ENCODE measurements at regions not wholly inside any gene's neighbourhood (a gene's known extent, or its start where the extent isn't known, plus 50 kb on each side); places are given as distances from the start of the nearest gene placed in this dataset.
A peak's percentile ranks its signal among the peaks of the same experiment; 100 is the strongest.

DNA sequence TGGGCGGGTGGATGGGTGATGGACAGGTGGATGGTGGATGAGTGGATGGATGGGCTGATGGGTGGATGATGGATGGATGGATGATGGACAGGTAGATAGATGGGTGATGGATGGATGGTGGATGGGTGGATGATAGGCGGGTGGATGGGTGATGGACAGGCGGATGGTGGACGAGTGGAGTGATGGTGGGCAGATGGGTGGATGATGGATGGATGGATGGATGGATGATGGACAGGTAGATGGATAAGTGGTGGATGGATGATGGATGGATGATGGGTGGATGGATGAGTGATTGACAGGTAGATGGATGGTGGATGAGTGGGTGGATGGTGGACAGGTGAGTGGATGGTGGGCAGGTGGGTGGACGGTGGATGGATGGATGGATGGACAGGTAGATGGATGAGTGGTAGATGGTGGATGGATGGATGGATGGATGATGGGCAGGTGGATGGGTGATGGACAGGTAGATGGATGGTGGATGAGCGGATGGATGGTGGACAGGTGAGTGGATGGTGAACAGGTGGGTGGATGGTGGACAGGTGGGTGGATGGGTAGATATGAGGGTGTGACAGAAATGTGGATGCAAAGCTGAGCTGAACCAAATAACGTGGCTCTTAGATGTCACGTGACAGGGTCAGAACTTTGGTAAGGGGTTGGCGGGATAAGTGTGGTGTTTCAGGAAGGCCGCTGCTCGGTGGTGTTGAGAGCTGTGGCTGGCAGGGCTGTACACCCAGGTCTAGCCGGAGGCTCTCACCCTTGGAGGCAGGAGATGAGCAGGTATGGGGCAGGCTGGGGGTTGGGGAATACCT is 234.3 kb upstream of the CIBAR2 start:
- intact Hi-C loops (cut with DNase I), result no loop called here
- H3K36me3 ChIP-seq, result no peaks in the 10 kb centered on the region

DNA sequence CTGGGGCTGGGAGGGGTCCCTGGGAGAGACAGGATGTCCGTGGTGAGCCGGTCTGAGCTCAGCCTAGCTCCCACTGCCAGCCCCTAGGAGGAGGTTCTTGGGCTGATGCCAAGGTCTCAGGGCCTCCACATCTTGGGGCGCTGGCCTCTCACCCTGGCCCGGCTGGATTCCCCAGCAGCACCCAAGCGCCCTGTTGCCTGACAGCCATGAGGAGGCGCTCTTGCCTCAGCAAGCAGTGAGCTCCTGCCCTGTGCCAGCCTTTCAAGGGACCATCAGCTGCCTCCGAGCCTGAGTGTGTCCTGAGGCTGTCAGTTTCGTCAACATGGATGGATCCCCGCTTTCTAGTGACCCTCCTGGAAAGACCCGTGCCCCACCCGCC is 234.9 kb upstream of the CIBAR2 start:
- Histone ChIP-seq H3K9me3 (no peaks in the 10 kb centered on the region), H3K27ac (no peak overlapping the region), H3K4me3 (no peak overlapping the region), H3K4me1 (peaks cover 31% of the 10 kb centered on the region), H3K36me3 (no peaks in the 10 kb centered on the region), H3K27me3 (no peaks in the 10 kb centered on the region)
- DNase-seq (ENCODE audit: extremely low spot score in 2 of 2), result no peak
- no peak for TF ChIP-seq POLR2A (IDR thresholded peaks at IDR 0.05)
- TF ChIP-seq, protein P1, sequence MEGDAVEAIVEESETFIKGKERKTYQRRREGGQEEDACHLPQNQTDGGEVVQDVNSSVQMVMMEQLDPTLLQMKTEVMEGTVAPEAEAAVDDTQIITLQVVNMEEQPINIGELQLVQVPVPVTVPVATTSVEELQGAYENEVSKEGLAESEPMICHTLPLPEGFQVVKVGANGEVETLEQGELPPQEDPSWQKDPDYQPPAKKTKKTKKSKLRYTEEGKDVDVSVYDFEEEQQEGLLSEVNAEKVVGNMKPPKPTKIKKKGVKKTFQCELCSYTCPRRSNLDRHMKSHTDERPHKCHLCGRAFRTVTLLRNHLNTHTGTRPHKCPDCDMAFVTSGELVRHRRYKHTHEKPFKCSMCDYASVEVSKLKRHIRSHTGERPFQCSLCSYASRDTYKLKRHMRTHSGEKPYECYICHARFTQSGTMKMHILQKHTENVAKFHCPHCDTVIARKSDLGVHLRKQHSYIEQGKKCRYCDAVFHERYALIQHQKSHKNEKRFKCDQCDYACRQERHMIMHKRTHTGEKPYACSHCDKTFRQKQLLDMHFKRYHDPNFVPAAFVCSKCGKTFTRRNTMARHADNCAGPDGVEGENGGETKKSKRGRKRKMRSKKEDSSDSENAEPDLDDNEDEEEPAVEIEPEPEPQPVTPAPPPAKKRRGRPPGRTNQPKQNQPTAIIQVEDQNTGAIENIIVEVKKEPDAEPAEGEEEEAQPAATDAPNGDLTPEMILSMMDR (IDR thresholded peaks at IDR 0.05), result peak in 2 of 3 experiments; percentile 7 to 18
- intact Hi-C loops (cut with DNase I), result no loop called here

More for the DNA sequence above, 234.3 kb upstream of the CIBAR2 start:
- no peak overlapping the region for H3K4me3 ChIP-seq
- TF ChIP-seq POLR2A (IDR thresholded peaks at IDR 0.05), result no peak
- TF ChIP-seq POLR2AphosphoS5 (IDR thresholded peaks at IDR 0.05; ENCODE audit: insufficient read depth in 1 of 2, low read depth in 1 of 2), result no peak
- TF ChIP-seq, protein P1 (IDR thresholded peaks at IDR 0.05), result no peak
- peaks cover 25% of the 10 kb centered on the region for H3K4me1 ChIP-seq
- H3K27me3 ChIP-seq, result no peaks in the 10 kb centered on the region
- no peaks in the 10 kb centered on the region for H3K9me3 ChIP-seq
- DNase-seq (ENCODE audit: extremely low spot score in 2 of 2), result no peak
- no peak overlapping the region for H3K27ac ChIP-seq

DNA sequence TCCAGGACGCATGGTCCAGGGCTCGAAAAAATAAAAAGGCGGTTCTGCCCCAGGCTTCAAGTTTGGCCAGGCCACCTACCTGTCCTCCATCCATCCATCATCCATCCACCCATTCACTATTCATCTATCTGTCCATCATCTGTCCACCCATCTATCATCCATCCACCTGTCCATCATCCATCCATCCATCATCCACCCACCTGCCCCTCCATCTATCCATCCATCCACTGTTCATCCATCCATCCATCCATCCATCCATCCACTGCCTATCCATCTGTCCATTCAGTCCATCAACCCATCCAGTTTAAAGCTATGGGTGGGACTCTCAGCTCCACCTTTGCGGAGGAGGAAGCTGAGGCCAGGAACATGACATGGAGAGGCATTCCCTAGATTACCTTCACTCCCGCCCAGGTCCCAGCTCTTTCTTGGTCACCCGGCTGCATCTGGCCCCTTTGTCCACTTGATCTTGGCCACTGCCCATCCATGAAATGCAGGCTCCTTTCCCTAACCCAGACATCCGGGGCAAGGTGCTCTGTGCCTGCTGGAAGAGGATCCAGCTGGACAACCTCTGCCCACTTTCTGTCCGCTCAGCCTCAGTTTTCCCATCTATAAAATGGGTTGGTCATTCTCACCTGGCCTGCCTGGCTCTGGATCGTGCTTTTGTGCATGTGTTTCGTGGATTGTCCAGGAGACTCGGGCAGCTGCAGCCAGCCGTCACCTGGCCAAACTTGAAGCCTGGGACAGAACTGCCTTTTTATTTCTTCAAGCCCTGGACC is 236.0 kb upstream of the CIBAR2 start:
- TF ChIP-seq, protein P1 (IDR thresholded peaks at IDR 0.05), result no peak
- TF ChIP-seq POLR2AphosphoS5 (IDR thresholded peaks at IDR 0.05; ENCODE audit: insufficient read depth in 1 of 2, low read depth in 1 of 2) (no peak), POLR2A (IDR thresholded peaks at IDR 0.05) (no peak)
- H3K27me3 ChIP-seq, result no peaks in the 10 kb centered on the region
- H3K4me3 ChIP-seq, result no peak overlapping the region
- H3K4me1 ChIP-seq, result peaks cover 37% of the 10 kb centered on the region
- H3K36me3 ChIP-seq, result no peaks in the 10 kb centered on the region
- H3K9me3 ChIP-seq, result no peaks in the 10 kb centered on the region
- intact Hi-C loops (cut with DNase I), result no loop called here
- no peak for DNase-seq (ENCODE audit: extremely low spot score in 2 of 2)
- no peak overlapping the region for H3K27ac ChIP-seq

DNA sequence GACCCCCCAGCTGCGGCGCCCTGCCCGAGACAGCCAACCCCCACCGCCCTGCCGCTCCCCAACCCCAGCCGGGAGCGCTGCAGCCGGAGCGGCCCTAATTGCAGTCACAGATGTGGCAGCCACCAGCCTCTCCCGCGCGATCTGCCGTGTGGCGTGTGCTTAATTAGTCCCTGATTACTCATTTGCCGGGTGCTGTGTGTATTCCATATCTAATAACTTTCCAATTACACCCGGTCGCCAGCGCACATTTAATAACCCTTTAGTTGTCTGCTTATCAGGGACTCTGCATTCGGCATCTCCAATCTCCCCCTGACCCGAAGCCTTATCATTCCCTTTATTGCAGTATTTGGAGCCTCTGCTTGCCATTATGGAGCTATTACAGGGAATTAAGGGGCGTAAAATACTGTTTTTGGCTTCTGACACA is 236.7 kb upstream of the CIBAR2 start:
- peaks cover 42% of the 10 kb centered on the region for H3K4me1 ChIP-seq
- intact Hi-C loops (cut with DNase I), result no loop called here

More for the DNA sequence above, 236.7 kb upstream of the CIBAR2 start:
- no peak for DNase-seq (ENCODE audit: extremely low spot score in 2 of 2)
- no peaks in the 10 kb centered on the region for H3K27me3 ChIP-seq
- no peaks in the 10 kb centered on the region for H3K9me3 ChIP-seq
- no peaks in the 10 kb centered on the region for H3K36me3 ChIP-seq
- no peak overlapping the region for H3K27ac ChIP-seq
- no peak overlapping the region for H3K4me3 ChIP-seq
- TF ChIP-seq POLR2A (IDR thresholded peaks at IDR 0.05), result no peak
- no peak for TF ChIP-seq POLR2AphosphoS5 (IDR thresholded peaks at IDR 0.05; ENCODE audit: insufficient read depth in 1 of 2, low read depth in 1 of 2)
- TF ChIP-seq, protein P1 (IDR thresholded peaks at IDR 0.05), result no peak

Measured in vagina (tissue), 2 donors.